Astrocyte of the cerebellum (primary cell): ENCODE measurements at regions not wholly inside any gene's neighbourhood (a gene's known extent, or its start where the extent isn't known, plus 50 kb on each side); places are given as distances from the start of the nearest gene placed in this dataset.

Experiments
- DNase-seq: peaks from one replicate; pipeline ENCODE4 v3.0.0-alpha.2; 2011; ENCODE audit warnings: low read depth
- H3K4me3 ChIP-seq: 2 replicates; pipeline ENCODE4 v1.5.1; 2011; ENCODE audit warnings: mild to moderate bottlenecking, low read depth, low read length, moderate library complexity
- CTCF ChIP-seq: IDR thresholded peaks from 2 replicates; pipeline ENCODE4 v1.5.1; 2012; ENCODE audit warnings: low read length, low read depth, moderate library complexity, mild to moderate bottlenecking; ENCODE audit errors: missing control alignments
- in situ Hi-C: cut with HindIII; loops from 2 replicates; pipeline ENCODE4 v1.10.0; 2017; ENCODE audit warnings: low sequenced_read_pairs

GRCh38 chr14:83356080-83356479 lies 1822.4 kb upstream of the SEL1L start:
- no peak for TF ChIP-seq CTCF
- no peak overlapping the region for H3K4me3 ChIP-seq
- in situ Hi-C loops: no loop called here
- DNase-seq: no peak

GRCh38 chr14:83372271-83372670 lies 1838.6 kb upstream of the SEL1L start:
- in situ Hi-C loops: no loop called here
- no peak for TF ChIP-seq CTCF
- H3K4me3 ChIP-seq: no peak overlapping the region
- no peak for DNase-seq

DNA sequence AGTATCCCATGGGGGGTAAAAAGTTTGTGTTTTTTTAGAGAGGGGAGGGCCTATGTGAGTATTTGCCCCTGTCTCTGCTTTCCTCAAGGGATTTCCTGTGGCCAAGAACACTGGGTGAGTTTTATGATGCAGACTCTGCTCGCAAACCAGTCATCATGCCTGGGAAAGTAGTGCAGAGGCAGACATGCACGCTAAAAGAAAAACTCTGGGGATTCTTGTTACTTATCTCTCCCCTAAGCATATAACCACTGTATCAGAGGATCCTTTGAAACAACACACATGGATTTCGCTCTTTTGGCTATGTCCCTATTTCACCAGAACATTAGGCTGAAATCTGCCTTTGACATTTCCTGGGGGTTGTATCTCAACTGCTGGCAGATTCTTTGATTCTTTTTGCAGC lies 1845.8 kb upstream of the SEL1L start:
- DNase-seq: no peak
- in situ Hi-C loops: no loop called here
- TF ChIP-seq CTCF: no peak
- no peak overlapping the region for H3K4me3 ChIP-seq

GRCh38 chr14:83384253-83384652 lies 1850.6 kb upstream of the SEL1L start:
- DNase-seq: no peak
- in situ Hi-C loops: no loop called here
- H3K4me3 ChIP-seq: no peak overlapping the region
- TF ChIP-seq CTCF: no peak

DNA sequence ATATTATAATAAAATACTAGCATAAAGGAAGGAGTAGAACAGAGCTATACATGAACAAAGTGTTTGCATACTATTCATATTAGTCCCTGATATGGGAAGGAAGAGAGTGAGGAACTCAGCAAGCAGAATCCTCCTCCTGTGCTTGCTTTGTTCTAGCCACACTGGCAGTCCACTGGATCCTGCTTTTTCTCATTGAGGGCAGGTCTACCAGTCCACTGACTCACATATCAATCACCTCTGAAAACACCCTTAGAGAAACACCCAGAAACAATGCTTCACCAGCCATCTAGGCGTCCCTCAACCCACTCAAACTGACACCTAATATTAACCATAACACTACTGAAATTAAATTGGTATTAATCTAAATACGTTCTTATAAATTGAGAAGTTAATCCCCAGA lies 1861.7 kb upstream of the SEL1L start:
- no peak for DNase-seq
- no peak for TF ChIP-seq CTCF
- H3K4me3 ChIP-seq: no peak overlapping the region
- in situ Hi-C loops: no loop called here

DNA sequence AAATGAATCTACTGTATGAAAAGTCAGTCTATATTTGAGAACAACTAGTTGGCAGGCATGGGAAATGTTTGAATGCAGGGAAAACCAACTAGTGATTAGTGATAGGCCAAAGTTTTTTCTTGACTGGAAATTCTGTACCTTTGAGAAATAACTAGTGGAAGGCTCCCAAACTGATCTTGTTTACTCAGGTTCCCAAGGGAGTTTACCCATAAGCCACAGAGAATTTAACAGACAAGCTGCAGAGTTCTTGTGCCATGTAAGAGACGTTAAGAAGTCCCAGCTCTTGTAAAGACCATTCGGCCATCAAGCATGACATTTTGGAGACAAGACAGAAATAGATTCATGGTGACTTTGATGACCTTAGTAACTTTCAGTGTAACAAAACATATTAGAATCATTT lies 1882.8 kb upstream of the SEL1L start:
- DNase-seq: no peak
- TF ChIP-seq CTCF: no peak
- H3K4me3 ChIP-seq: no peak overlapping the region
- in situ Hi-C loops: no loop called here

DNA sequence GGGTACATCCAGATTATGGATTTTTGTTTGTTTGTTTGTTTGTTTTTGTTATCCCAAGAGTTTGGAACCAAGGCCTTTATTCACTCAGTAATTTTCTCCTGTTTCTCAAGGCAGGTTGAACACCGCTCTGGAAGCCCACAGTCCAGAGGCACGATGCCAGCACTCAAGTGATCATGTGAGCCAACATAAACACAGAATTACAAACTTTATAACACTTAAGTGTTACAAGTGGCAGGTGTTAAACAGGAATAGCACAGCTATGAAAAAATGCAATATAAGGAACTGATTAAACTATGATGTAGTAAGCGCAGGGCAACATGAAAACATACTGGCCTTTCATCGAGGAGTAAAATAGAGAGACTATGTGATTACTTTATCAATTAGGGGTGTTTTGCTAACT lies 1885.8 kb upstream of the SEL1L start:
- no peak overlapping the region for H3K4me3 ChIP-seq
- TF ChIP-seq CTCF: no peak
- DNase-seq: no peak
- in situ Hi-C loops: no loop called here
